GM23248 (cell line): ENCODE measurements at regions not wholly inside any gene's neighbourhood (a gene's known extent, or its start where the extent isn't known, plus 50 kb on each side); places are given as distances from the start of the nearest gene placed in this dataset.

Source experiments
- EZH2 ChIP-seq: fragments of 200-600 bp; sonication (generic); IDR thresholded peaks from 2 replicates; pipeline ENCODE4 v1.6.1; 2018; ENCODE audit warnings: antibody characterized with exemption, mild to moderate bottlenecking; ENCODE audit not compliant: insufficient read depth, poor library complexity, severe bottlenecking
- EZH2phosphoT487 ChIP-seq: fragments of 200-600 bp; sonication (generic); IDR thresholded peaks from 2 replicates; pipeline ENCODE4 v1.6.1; 2018; ENCODE audit warnings: antibody characterized with exemption, moderate library complexity, mild to moderate bottlenecking, low read depth; ENCODE audit not compliant: insufficient read depth

DNA sequence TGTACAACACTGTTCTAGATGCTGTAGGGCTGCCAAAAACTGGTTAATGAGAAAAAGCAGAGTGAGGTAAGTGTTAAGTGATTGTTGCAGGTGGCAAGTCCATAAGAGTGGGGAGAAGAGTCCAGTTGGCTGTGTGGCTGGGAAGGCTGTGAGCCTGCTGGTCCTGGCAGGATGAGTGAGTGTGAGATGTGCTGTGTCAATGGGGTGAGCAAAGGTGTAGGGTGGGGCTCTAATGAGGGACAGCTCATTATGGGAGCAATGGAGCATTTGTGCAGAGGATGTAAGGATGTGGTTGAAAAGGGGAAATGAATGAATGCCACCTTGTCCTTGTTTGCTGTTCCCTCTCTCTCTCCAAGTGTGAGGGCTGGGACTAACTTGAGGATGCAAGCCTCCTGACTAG lies 145.3 kb upstream of the ROPN1 start:
- no peak for TF ChIP-seq EZH2
- no peak for TF ChIP-seq EZH2phosphoT487
